D721Med (cell line): ENCODE measurements at regions not wholly inside any gene's neighbourhood (a gene's known extent, or its start where the extent isn't known, plus 50 kb on each side); places are given as distances from the start of the nearest gene placed in this dataset.

Experiments used
- DNase-seq: peaks from one replicate; pipeline ENCODE4 v3.0.0; 2011; ENCODE audit warnings: low spot score; ENCODE audit not compliant: insufficient read length
- FAIRE-seq: peaks from 2 replicates; lab custom pipeline; 2011; peaks lifted over from hg19 to GRCh38; lab: Jason Lieb, UNC
- TF ChIP-seq, protein P1 (sequence below): IDR thresholded peaks from 2 replicates; pipeline ENCODE4 v1.5.1; 2012; ENCODE audit warnings: mild to moderate bottlenecking, control low read depth; ENCODE audit not compliant: insufficient read depth; ENCODE audit errors: missing control alignments

DNA sequence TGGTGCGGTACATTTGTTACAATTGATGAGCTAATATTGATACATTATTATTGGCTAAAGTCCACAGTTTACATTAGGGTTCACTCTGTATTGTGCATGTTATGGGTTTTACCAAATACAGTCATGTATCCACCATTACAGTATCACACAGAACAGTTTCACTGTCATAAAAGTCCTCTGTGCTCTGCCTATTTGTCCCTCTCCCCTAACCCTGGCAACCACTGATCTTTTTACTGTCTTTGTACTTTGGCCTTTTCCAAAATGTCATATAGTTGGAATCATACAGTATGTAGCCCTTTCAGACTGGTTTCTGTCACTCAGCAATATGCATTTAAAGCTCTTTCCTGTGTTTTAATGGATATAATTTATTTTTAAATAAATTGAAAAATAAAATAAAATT is 83.1 kb upstream of the SLC4A7 start:
- DNase-seq = no peak
- no peak for FAIRE-seq
- TF ChIP-seq, protein P1, sequence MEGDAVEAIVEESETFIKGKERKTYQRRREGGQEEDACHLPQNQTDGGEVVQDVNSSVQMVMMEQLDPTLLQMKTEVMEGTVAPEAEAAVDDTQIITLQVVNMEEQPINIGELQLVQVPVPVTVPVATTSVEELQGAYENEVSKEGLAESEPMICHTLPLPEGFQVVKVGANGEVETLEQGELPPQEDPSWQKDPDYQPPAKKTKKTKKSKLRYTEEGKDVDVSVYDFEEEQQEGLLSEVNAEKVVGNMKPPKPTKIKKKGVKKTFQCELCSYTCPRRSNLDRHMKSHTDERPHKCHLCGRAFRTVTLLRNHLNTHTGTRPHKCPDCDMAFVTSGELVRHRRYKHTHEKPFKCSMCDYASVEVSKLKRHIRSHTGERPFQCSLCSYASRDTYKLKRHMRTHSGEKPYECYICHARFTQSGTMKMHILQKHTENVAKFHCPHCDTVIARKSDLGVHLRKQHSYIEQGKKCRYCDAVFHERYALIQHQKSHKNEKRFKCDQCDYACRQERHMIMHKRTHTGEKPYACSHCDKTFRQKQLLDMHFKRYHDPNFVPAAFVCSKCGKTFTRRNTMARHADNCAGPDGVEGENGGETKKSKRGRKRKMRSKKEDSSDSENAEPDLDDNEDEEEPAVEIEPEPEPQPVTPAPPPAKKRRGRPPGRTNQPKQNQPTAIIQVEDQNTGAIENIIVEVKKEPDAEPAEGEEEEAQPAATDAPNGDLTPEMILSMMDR = no peak

DNA sequence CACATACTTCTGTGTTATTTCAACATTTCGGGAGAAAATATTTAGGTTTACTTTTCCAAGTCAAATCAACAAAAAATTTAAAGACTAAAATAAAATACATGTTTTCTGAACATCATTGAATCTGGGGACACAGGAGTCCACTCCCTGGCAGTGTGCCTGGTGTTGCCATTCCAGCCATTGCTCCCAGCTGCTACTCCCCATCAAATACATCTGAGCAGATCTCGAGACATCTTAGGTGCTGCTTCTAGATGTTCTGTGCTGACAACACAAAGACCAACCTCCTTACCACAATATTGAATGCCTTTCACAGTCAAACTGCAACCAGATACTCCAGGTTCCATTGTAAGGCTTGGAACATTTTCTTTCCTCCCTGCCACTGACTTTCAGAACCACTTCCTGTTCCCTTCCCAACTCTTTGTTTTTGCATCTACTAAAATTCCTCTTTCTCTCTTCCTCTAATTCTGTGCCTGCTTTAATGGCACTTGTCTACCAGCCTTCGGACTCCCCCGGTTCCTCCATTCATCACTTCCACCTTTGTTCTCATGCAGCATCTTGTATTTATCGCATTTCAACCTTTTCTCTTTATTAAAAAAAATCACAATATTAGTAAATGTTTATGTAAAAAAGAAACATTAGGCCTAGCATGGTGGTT is 81.1 kb upstream of the SLC4A7 start:
- DNase-seq = no peak
- TF ChIP-seq, protein P1 = no peak
- no peak for FAIRE-seq

- TF ChIP-seq, protein P1 = no peak
- FAIRE-seq = no peak
- no peak for DNase-seq
Observed at GRCh38 chr3:27561576-27561975, 77.4 kb upstream of the SLC4A7 start.

DNA sequence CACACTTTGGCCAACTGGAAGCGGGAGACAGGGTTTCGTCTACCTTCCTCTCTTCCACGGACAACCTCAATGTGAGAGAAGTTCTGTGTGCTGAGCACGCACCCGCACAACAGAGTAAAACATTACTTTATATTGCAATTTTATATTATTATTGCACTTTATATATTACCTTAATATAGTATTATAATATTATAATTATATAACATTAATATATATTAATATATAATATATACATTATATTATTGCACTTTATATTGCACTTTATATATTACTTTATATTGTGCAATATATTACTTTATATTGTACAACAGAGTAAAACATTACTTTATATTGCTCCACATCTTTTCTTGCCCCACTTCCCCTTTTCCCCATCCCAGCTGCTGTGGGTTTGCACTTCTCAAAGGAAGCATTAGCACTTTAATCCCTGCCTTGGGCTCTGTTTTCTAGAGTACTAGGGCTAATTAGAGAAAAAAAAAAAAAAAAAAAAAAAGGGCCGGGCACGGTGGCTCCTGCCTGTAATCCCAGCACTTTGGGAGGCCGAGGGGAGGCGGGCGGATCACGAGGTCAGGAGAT is 76.4 kb upstream of the SLC4A7 start:
- FAIRE-seq (no peak), DNase-seq (no peak)
- TF ChIP-seq, protein P1 = no peak

- TF ChIP-seq, protein P1 = no peak
- FAIRE-seq = no peak
Observed at GRCh38 chr3:27559835-27560234, 75.7 kb upstream of the SLC4A7 start.

DNA sequence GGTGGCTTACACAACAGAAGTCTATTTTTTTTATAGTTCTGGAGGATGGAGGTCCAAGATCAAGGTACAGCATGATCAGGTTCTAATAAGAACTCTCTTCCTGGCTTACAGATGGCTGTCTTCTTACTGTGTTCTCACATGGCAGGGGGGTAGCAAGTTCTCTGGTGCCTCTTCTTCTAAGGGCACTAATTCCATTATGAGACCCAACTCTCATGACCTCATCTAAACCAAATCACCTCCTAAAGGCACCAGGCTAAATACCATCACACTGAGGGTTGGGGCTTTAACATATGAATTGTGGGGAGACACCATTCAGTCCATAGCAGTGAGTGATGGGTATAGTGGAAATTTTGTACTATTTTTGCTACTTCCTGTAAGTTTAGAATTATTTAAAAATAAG is 75.2 kb upstream of the SLC4A7 start:
- TF ChIP-seq, protein P1 = no peak
- FAIRE-seq (no peak), DNase-seq (no peak)

More at GRCh38 chr3:27559835-27560234, 75.7 kb upstream of the SLC4A7 start:
- no peak for DNase-seq

GRCh38 chr3:27557411-27557810 is 73.2 kb upstream of the SLC4A7 start:
- FAIRE-seq = no peak
- no peak for DNase-seq
- TF ChIP-seq, protein P1 = no peak
